ENCODE measurements at regions not wholly inside any gene's neighbourhood (a gene's known extent, or its start where the extent isn't known, plus 50 kb on each side); places are given as distances from the start of the nearest gene placed in this dataset.
"Not testable (repeated sequence)": the region's sequence is repeated elsewhere in the genome, so short reads cannot be mapped to it uniquely, and the experiment has no call there.

GRCh38 chr12:38016602-38017001, 300.0 kb upstream of the ALG10B start:
- no peak for DNase-seq

DNA sequence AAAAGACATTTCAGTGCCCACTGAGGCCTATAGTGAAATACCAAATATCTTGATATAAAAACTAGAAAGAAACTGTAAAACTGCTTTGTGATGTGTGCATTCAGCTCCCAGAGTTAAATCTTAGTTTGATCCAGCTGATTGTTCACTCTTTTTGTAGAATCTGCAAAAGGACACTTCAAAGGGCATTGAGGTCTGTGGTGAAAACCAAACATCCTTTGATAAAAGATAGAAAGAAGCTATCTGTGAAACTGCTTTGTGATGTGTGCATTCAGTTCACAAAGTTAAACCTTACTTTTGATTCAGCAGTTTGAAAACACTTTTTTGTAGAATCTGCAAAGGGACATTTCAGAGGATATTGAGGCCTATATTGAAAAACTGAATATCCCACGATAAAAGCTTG, 290.7 kb upstream of the ALG10B start:
- DNase-seq: no peak

DNA sequence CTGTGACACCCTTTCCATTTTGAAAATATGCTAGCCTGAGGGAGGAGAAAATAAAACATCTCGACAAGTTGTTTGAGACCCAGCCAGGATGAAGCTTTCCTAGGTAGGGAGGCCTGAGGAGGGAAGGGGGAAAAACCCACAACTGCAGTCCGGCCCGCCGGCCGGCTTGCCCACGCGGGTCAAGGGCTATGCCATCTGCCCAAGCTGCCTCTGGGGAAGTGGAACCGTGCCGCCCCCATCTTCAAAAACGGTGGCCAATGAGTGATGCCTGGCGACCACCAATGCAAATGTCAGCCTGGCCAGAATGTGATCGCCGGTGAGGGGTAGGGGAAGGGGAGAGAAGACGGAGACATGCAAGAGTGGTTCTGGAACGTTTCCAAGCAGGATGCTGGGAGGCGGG, 263.5 kb upstream of the ALG10B start:
- no peak for DNase-seq

- peak; percentile 60 to 85 for DNase-seq
These were observed 262.7 kb upstream of the ALG10B start for GRCh38 chr12:38053655-38054464.

DNA sequence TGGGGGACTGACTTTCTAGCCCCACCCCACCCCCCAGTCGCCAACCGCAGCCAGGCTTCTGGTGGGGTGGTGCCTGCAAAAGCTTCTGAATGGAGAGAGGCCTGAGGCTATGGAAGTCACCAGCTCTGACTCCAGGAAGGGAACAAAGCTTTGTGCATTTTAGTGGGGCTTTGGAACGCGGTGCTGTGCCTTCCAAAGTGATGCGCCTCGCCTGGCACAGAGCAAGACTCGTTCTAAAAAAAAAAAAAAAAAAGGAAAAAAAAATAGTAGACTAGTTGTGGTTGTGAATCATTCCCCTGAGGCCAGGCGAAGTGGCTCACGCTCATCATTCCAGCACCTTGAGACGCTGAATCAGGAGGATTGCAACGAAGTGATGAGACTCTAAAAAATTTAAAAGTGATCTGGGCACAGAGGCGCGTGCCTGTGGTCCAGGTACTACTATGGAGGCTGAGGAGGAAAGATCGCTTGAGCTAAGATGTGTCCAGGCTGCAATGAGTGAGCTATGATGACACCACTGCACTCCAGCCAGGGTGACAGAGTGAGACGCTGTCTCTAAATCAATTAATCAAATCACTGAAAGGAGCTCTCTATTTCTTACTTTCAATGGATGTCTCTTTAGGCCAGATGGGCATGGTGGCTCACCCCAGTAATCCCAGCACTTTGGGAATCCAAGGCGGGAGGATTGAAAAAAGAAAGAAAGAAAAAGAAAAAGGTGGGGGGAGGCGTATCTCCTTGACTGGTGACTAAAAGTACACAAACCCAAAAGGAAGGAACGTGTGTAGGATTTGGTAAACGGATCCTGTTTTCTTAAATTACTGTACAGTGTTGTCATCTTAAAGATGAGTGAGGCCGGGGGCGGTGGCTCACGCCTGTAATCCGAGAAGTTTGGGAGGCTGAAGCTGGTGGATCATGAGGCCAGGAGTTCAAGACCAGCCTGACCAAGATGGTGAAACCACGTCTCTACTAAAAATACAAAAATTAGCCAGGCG, 259.6 kb upstream of the ALG10B start:
- DNase-seq: no peak

DNA sequence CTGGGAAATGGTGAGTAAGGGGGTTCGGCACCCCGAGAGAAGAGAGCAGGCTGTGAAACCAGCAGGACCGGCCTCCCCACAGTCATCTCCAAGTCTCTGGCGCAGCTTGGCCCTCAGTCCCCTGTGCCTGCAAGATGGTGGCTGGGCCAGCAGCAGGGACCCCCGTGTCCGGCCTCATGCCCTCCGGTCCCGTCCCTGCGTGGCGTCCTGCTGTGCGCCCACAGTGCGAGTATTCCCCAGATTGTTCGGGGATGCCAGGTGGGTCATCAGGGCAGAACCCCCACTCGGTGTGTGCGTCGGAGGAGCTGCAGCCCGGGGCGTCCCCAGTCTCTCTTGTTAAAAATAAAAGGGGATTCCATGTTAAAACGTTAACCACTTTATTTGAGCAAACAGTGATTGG, 216.9 kb upstream of the ALG10B start:
- DNase-seq: no peak

DNA sequence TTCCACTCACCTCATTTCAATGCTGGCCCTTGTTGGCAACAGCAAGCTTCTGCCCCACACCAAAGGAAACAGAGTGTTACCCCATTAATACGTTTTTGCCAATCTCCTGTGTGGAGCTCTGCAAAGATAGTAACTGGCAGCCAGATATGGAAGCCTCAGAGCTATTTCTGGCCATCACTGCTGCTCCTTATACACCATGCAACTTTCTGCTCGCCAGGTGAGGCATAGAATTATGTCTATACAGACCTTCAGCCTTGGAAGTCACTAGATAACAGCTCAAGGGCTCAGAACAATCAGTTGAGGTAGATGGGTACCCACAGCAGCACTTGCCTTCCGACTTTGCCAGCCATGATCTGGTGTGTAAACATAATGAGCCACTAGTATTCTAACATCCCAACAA, 214.8 kb upstream of the ALG10B start:
- no peak for DNase-seq

GRCh38 chr12:38102197-38102596, 214.4 kb upstream of the ALG10B start:
- DNase-seq: no peak

GRCh38 chr12:38110026-38110699, 206.4 kb upstream of the ALG10B start:
- no peak for DNase-seq

DNA sequence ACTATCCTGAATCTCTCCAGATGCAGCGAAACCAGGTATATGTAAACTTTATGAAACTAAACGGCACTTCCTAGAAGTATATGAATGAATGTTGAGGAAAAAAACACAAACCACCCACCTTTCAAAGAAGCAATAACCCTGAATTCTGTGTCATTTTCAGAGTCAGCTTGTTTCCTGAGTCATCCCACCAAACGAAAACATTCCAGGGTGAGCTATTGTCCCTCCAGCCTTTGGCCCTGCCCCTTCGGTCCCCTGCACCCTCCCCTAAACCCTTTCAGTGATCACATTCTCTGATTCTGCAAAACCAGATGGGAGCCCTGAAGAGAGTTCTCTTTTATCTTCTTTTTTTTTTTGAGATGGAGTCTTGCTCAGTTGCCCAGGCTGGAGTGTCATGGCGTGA, 202.6 kb upstream of the ALG10B start:
- no peak for DNase-seq

- no peak for DNase-seq
These were observed 199.6 kb upstream of the ALG10B start for GRCh38 chr12:38116968-38117367.

DNA sequence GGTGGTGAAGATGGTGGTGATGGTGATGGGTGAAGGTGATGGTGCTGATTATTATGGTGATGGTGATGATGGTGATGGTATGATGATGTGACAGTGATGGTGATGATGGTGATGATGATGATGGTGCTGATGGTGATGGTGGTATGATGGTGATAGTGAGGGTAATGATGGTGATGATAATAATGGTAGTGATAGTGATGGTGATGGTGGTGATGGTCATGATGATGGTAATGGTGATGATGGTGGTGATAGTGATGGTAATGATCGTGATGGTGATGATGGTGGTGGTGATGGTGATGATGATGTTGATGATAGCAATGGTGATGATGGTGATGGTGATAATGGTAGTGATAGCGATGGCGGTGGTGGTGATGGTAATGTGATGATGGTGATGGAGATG, 197.9 kb upstream of the ALG10B start:
- no peak for DNase-seq

- DNase-seq: no peak
These were observed 196.1 kb upstream of the ALG10B start for GRCh38 chr12:38120438-38120837.

GRCh38 chr12:38123028-38123427, 193.5 kb upstream of the ALG10B start:
- DNase-seq: not testable (repeated sequence)

GRCh38 chr12:38123566-38124246, 192.9 kb upstream of the ALG10B start:
- no peak for DNase-seq

GRCh38 chr12:38124247-38125012, 192.1 kb upstream of the ALG10B start:
- no peak for DNase-seq

- DNase-seq: no peak
These were observed 184.4 kb upstream of the ALG10B start for GRCh38 chr12:38132139-38132538.

- no peak for DNase-seq
These were observed 179.3 kb upstream of the ALG10B start for GRCh38 chr12:38137287-38137686.

DNA sequence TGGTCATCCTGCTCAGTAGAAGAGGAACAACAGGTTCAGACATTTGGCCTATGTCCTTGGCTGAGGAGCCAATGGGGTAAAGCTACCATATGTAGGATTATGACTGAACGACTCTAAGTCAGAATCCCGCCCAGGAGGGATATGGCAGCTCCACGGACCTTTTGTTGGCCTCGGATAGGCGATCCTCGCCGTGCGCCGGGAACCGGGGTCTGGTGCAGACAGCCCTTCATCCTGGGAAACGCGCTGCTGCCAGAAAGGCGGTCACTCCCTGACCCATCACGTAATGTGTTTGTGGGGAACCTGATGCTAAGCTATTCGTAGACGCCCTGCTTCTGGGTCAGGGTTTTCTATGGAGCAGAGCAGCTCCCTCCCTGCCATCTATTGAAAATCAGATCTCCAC, 178.9 kb upstream of the ALG10B start:
- no peak for DNase-seq

- DNase-seq: peak; percentile 28 to 72
These were observed 178.1 kb upstream of the ALG10B start for GRCh38 chr12:38138225-38139221.

- DNase-seq: no peak
These were observed 177.1 kb upstream of the ALG10B start for GRCh38 chr12:38139456-38139855.
